HEK293 (cell line): ENCODE measurements at regions not wholly inside any gene's neighbourhood (a gene's known extent, or its start where the extent isn't known, plus 50 kb on each side); places are given as distances from the start of the nearest gene placed in this dataset.
A peak's percentile ranks its signal among the peaks of the same experiment; 100 is the strongest.

Experiments
- CTCF ChIA-PET: fragments of 350-600 bp; formaldehyde crosslinking; extraction: SDS; loops from one replicate; lab custom pipeline; 2021; ENCODE audit warnings: antibody characterized with exemption; lab: Yijun Ruan, JAX
- POLR2A ChIA-PET: fragments of 300-600 bp; formaldehyde crosslinking; extraction: SDS; loops from one replicate; lab custom pipeline; 2020; ENCODE audit warnings: antibody characterized with exemption, inconsistent platforms; lab: Yijun Ruan, JAX
- H3K27ac ChIP-seq: fragments of 200-500 bp; sonication (Bioruptor generic); 2 replicates; pipeline ENCODE4 v1.5.1; 2014; ENCODE audit warnings: low read depth, low read length, control low read depth, inconsistent platforms; ENCODE audit errors: extremely low read depth
- H3K36me3 ChIP-seq, 2 experiments: fragments of 200-500 bp in 1 of 2; sonication (Bioruptor generic) in 1 of 2; 1 replicate in 1 of 2; 2 replicates in 1 of 2; pipeline ENCODE4 v1.5.1; 2014 to 2017; ENCODE audit warnings: inconsistent platforms in 2 of 2, low read length in 2 of 2; ENCODE audit not compliant: control insufficient read depth in 2 of 2, insufficient read depth in 1 of 2
- H3K4me1 ChIP-seq: fragments of 200-500 bp; sonication (Bioruptor generic); 2 replicates; pipeline ENCODE4 v1.5.1; 2014; ENCODE audit warnings: mild to moderate bottlenecking, low read length, inconsistent platforms; ENCODE audit not compliant: control insufficient read depth, insufficient read depth
- H3K4me3 ChIP-seq: 2 replicates; pipeline ENCODE4 v1.5.1; 2011; ENCODE audit warnings: low read depth, mild to moderate bottlenecking, control low read depth, low read length, moderate library complexity
- H3K9me3 ChIP-seq: fragments of 200-500 bp; sonication (Bioruptor generic); 2 replicates; pipeline ENCODE4 v1.5.1; 2014; ENCODE audit warnings: low read depth, low read length, inconsistent platforms; ENCODE audit not compliant: control insufficient read depth, insufficient read depth
- BCL11B ChIP-seq: fragments of 450-650 bp; formaldehyde crosslinking; IDR thresholded peaks from 2 replicates; pipeline ENCODE4 v1.5.1; 2016; ENCODE audit warnings: low read depth, missing biosample characterization, missing genetic modification characterization
- GLI2 ChIP-seq: fragments of 450-650 bp; formaldehyde crosslinking; IDR thresholded peaks from 2 replicates; pipeline ENCODE4; 2017; ENCODE audit warnings: missing biosample characterization, missing genetic modification characterization, low read depth, borderline replicate concordance
- HOXD13 ChIP-seq: sonication (generic); formaldehyde crosslinking; IDR thresholded peaks from 2 replicates; pipeline ENCODE4 v1.8.0; 2022; ENCODE audit warnings: missing genetic modification reagents, borderline replicate concordance
- IKZF3 ChIP-seq: fragments of 450-650 bp; IDR thresholded peaks from 2 replicates; pipeline ENCODE4 v1.5.0; 2018; ENCODE audit warnings: missing biosample characterization, mild to moderate bottlenecking, missing genetic modification characterization, moderate library complexity
- KLF9 ChIP-seq: fragments of 450-650 bp; formaldehyde crosslinking; IDR thresholded peaks from 2 replicates; pipeline ENCODE4 v1.5.1; 2016; ENCODE audit warnings: missing biosample characterization, missing genetic modification characterization, low read depth
- MEIS1 ChIP-seq: sonication (generic); formaldehyde crosslinking; IDR thresholded peaks from 2 replicates; pipeline ENCODE4 v1.8.1; 2022; ENCODE audit warnings: missing genetic modification reagents, mild to moderate bottlenecking, borderline replicate concordance
- PBX3 ChIP-seq: sonication (generic); formaldehyde crosslinking; IDR thresholded peaks from 2 replicates; pipeline ENCODE4 v1.8.1; 2022; ENCODE audit warnings: mild to moderate bottlenecking, moderate library complexity, missing genetic modification reagents
- PRDM10 ChIP-seq: fragments of 450-650 bp; formaldehyde crosslinking; IDR thresholded peaks from 2 replicates; pipeline ENCODE4 v1.5.1; 2016; ENCODE audit warnings: missing biosample characterization, missing genetic modification characterization
- ZBTB44 ChIP-seq: fragments of 450-650 bp; IDR thresholded peaks from 2 replicates; pipeline ENCODE4 v1.5.1; 2018; ENCODE audit warnings: missing biosample characterization, mild to moderate bottlenecking, missing genetic modification characterization
- ZBTB48 ChIP-seq: fragments of 450-650 bp; formaldehyde crosslinking; IDR thresholded peaks from 2 replicates; pipeline ENCODE4 v1.5.1; 2016; ENCODE audit warnings: missing biosample characterization, missing genetic modification characterization
- ZBTB49 ChIP-seq: fragments of 450-650 bp; formaldehyde crosslinking; IDR thresholded peaks from 2 replicates; pipeline ENCODE4 v1.5.1; 2016; ENCODE audit warnings: missing biosample characterization, missing genetic modification characterization, low read depth
- ZNF311 ChIP-seq: fragments of 450-650 bp; formaldehyde crosslinking; IDR thresholded peaks from 2 replicates; pipeline ENCODE4 v1.5.1; 2017; ENCODE audit warnings: missing biosample characterization, missing genetic modification characterization, borderline replicate concordance
- ZNF416 ChIP-seq: fragments of 450-650 bp; formaldehyde crosslinking; IDR thresholded peaks from 2 replicates; pipeline ENCODE4 v1.5.1; 2016; ENCODE audit warnings: missing biosample characterization, missing genetic modification characterization
- ZNF510 ChIP-seq: fragments of 450-650 bp; formaldehyde crosslinking; IDR thresholded peaks from 2 replicates; pipeline ENCODE4 v1.5.1; 2018; ENCODE audit warnings: mild to moderate bottlenecking, missing genetic modification characterization, missing biosample characterization; ENCODE audit not compliant: insufficient replicate concordance
- ZNF558 ChIP-seq: fragments of 450-650 bp; formaldehyde crosslinking; IDR thresholded peaks from 2 replicates; pipeline ENCODE4 v1.5.1; 2016; ENCODE audit warnings: missing biosample characterization, missing genetic modification characterization
- ZNF560 ChIP-seq: fragments of 450-650 bp; formaldehyde crosslinking; IDR thresholded peaks from 2 replicates; pipeline ENCODE4 v1.5.1; 2017; ENCODE audit warnings: missing biosample characterization, missing genetic modification characterization, borderline replicate concordance
- ZNF585B ChIP-seq: fragments of 450-650 bp; formaldehyde crosslinking; IDR thresholded peaks from 2 replicates; pipeline ENCODE4 v1.5.1; 2016; ENCODE audit warnings: missing biosample characterization, missing genetic modification characterization
- ZNF660 ChIP-seq: fragments of 450-650 bp; IDR thresholded peaks from 2 replicates; pipeline ENCODE4 v1.5.1; 2018; ENCODE audit warnings: missing biosample characterization, mild to moderate bottlenecking, missing genetic modification characterization
- ZNF670 ChIP-seq: fragments of 450-650 bp; formaldehyde crosslinking; IDR thresholded peaks from 2 replicates; pipeline ENCODE4 v1.5.1; 2016; ENCODE audit warnings: missing biosample characterization, missing genetic modification characterization, low read depth
- ZNF704 ChIP-seq: fragments of 450-650 bp; formaldehyde crosslinking; IDR thresholded peaks from 2 replicates; pipeline ENCODE4 v1.5.1; 2016; ENCODE audit warnings: missing biosample characterization, missing genetic modification characterization

GRCh38 chr2:85954192-85954589 is 65.4 kb upstream of the ST3GAL5 start:
- CTCF ChIA-PET, result interaction anchor here (0.7 kb wide), 1 partner anchor 110 kb away, joined by 3 read pairs; no protein-coding TSS in a partner anchor
- Histone ChIP-seq H3K27ac (no peak overlapping the region), H3K4me3 (no peak overlapping the region), H3K9me3 (no peaks in the 10 kb centered on the region), H3K4me1 (no peaks in the 10 kb centered on the region), H3K36me3 (no peaks in the 10 kb centered on the region)
- TF ChIP-seq BCL11B (tag by site-specific recombination) (no peak), ZNF704 (tag by site-specific recombination) (no peak), ZBTB48 (no peak), ZNF660 (tag by site-specific recombination) (no peak), ZNF416 (no peak), GLI2 (no peak), ZNF311 (tag by site-specific recombination) (no peak), KLF9 (tag by site-specific recombination) (no peak), IKZF3 (tag by site-specific recombination) (no peak), ZNF558 (no peak), ZBTB49 (tag by site-specific recombination) (no peak), ZNF560 (tag by site-specific recombination) (no peak), ZBTB44 (tag by site-specific recombination) (no peak), HOXD13 (CRISPR knock-in tag) (no peak), ZNF510 (tag by site-specific recombination) (no peak), PBX3 (CRISPR knock-in tag) (no peak), ZNF670 (tag by site-specific recombination) (no peak), MEIS1 (no peak)
- POLR2A ChIA-PET, result no interaction called here

GRCh38 chr2:85953476-85953875 is 64.7 kb upstream of the ST3GAL5 start:
- CTCF ChIA-PET, result no interaction called here
- no peaks in the 10 kb centered on the region for H3K36me3 ChIP-seq
- H3K4me3 ChIP-seq, result no peak overlapping the region
- TF ChIP-seq PRDM10 (0 out of 2 replicates have a peak, but pooled peaks have one; percentile 16), ZNF585B (no peak)
- H3K27ac ChIP-seq, result no peak overlapping the region
- POLR2A ChIA-PET, result no interaction called here
- no peaks in the 10 kb centered on the region for H3K4me1 ChIP-seq
- no peaks in the 10 kb centered on the region for H3K9me3 ChIP-seq
